Ovary (tissue), 7 donors: ENCODE measurements at regions not wholly inside any gene's neighbourhood (a gene's known extent, or its start where the extent isn't known, plus 50 kb on each side); places are given as distances from the start of the nearest gene placed in this dataset.

Source experiments
- DNase-seq, 5 donors: peaks; one replicate each; pipeline ENCODE4 v3.0.0-alpha.2; 2019 to 2020
- H3K27ac ChIP-seq, 2 donors: fragments of 200-600 bp; one replicate each; pipeline versions ENCODE4 v1.5.1 to v1.8.0; 2019 to 2022
- H3K27me3 ChIP-seq: fragments of 200-600 bp; one replicate; pipeline ENCODE4 v1.8.0; 2022
- H3K36me3 ChIP-seq: fragments of 200-600 bp; sonication (generic); one replicate; pipeline ENCODE4 v1.5.1; 2019
- H3K4me1 ChIP-seq: one replicate; pipeline ENCODE4 v1.8.1; 2013; ENCODE audit warnings: mild to moderate bottlenecking, moderate library complexity; ENCODE audit not compliant: insufficient read depth
- H3K4me3 ChIP-seq: fragments of 200-600 bp; sonication (generic); one replicate; pipeline ENCODE4 v1.5.1; 2017
- H3K9me3 ChIP-seq, 2 donors: fragments of 200-600 bp in 1 of 2; sonication (generic) in 1 of 2; one replicate each; pipeline versions ENCODE4 v1.5.1 to v1.8.1; 2013 to 2019; ENCODE audit warnings: mild to moderate bottlenecking in 1 of 2, moderate library complexity in 1 of 2
- EP300 ChIP-seq: sonication (generic); formaldehyde crosslinking; IDR thresholded peaks from one replicate; pipeline ENCODE4 v1.6.1; 2017; ENCODE audit warnings: antibody characterized with exemption
- POLR2A ChIP-seq: fragments of 450-650 bp; IDR thresholded peaks from one replicate; pipeline ENCODE4 v1.6.1; 2017; ENCODE audit warnings: antibody characterized with exemption, mild to moderate bottlenecking, moderate library complexity
- WGBS, 3 donors: extraction: QIAGEN DNeasy Blood & Tissue Kit in 1 of 3; methylation state at CpG; one replicate each; pipeline versions ENCODE4 v1.1.5 to v1.1.7; 2013 to 2017; 5-methylcytosine and 5-hydroxymethylcytosine counted together
- intact Hi-C, 4 donors: fragments of 100-400 bp; cut with DNase I; formaldehyde crosslinking; loops; one replicate each; pipeline versions ENCODE4 v1.11.0 to v1.15.1; 2022 to 2023
- TF ChIP-seq, protein P1 (sequence below), 3 donors: fragments of 450-650 bp in 2 of 3; fragments of 200-600 bp in 1 of 3; IDR thresholded peaks; one replicate each; pipeline versions ENCODE4 v1.5.1 to v1.8.0; 2016 to 2022; ENCODE audit warnings: antibody characterized with exemption in 3 of 3, mild to moderate bottlenecking in 1 of 3
- donor health status: DM: no; HTN: no; CAD: no; lungs with moderate emphysema.
- donor health status: DM: no; HTN: no; CAD: no.
- donor health status: Bipolar disorder and iron deficiency.
- donor health status: DM: no; HTN: no; CAD: no.
- donor health status: DM: yes; HTN: yes; CAD: no.

DNA sequence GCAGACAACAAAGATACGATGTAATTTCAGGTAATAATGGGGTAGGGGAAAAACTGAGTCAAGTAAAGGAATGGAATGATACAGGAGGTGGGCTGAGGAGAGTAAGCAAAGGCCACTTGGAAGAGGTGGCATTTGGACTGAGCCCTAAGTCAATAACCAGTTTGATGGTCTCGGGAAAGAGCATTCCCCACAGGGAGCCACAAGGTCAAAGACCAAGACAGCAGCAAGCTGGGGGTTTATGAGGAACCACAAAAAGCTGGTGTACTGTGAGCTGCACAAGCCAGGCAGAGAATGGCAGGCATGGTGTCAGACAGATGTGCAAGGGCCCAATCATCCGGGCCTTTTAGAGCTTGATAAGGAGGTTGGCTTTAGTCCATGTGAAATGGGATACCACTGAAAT is 98.7 kb downstream of the NOC3L start:
- H3K27ac ChIP-seq, result no peak overlapping the region
- H3K36me3 ChIP-seq, result no peaks in the 10 kb centered on the region
- WGBS, 3 donors, result 49 to 54% (median 53%) methylated on average over 3 of the region's 3 CpGs
- no peaks in the 10 kb centered on the region for H3K9me3 ChIP-seq
- no peaks in the 10 kb centered on the region for H3K27me3 ChIP-seq
- intact Hi-C loops, result no loop called here
- TF ChIP-seq, protein P1, sequence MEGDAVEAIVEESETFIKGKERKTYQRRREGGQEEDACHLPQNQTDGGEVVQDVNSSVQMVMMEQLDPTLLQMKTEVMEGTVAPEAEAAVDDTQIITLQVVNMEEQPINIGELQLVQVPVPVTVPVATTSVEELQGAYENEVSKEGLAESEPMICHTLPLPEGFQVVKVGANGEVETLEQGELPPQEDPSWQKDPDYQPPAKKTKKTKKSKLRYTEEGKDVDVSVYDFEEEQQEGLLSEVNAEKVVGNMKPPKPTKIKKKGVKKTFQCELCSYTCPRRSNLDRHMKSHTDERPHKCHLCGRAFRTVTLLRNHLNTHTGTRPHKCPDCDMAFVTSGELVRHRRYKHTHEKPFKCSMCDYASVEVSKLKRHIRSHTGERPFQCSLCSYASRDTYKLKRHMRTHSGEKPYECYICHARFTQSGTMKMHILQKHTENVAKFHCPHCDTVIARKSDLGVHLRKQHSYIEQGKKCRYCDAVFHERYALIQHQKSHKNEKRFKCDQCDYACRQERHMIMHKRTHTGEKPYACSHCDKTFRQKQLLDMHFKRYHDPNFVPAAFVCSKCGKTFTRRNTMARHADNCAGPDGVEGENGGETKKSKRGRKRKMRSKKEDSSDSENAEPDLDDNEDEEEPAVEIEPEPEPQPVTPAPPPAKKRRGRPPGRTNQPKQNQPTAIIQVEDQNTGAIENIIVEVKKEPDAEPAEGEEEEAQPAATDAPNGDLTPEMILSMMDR (IDR thresholded peaks at IDR 0.05), result no peak
- TF ChIP-seq POLR2A (no peak), EP300 (no peak)
- no peaks in the 10 kb centered on the region for H3K4me1 ChIP-seq
- no peak for DNase-seq
- H3K4me3 ChIP-seq, result no peak overlapping the region

DNA sequence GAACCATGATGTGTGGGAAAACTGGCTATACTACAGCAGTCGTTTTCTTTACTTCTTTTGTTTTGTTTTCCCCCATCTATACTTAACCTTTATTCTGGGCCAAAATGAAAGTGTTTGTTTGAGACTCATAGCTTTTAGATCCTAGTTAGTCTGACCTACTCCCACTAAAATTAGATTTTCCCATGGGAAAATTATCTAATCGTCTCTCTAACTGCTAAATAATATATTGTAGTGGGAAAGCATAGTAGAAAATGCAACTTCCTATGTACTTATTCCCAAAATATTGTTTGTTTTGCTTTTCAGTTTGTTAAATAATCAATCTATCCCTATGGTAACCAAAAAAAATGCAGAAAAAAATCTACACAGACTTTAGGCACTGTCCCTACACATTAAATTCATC is 96.6 kb downstream of the NOC3L start:
- Histone ChIP-seq H3K36me3 (no peaks in the 10 kb centered on the region), H3K4me3 (no peak overlapping the region), H3K27me3 (no peaks in the 10 kb centered on the region), H3K27ac (no peak overlapping the region), H3K4me1 (no peaks in the 10 kb centered on the region), H3K9me3 (no peaks in the 10 kb centered on the region)
- 8 to 14% (median 10%) methylated on average over 2 of the region's 2 CpGs for WGBS, 3 donors
- no peak for DNase-seq
- intact Hi-C loops, result no loop called here
- TF ChIP-seq POLR2A (no peak), EP300 (no peak)
- TF ChIP-seq, protein P1 (IDR thresholded peaks at IDR 0.05), result no peak

DNA sequence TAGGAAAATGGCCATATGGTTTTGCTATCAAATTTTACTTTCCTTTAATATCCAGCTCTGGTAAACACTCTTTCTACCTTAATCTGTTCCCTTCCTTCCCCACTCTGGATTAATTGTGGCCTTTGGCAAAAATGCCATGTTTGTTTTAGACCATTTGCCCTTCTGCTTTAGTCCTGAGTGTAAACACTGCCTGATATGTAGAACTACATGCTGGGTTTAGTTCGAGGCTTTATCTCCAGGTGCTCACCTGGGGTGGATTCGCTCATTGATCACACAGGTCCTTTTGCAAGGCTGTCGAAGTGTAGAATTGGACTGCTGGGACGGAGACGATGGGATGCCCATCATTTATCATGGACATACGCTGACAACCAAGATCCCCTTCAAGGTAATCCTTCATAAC is 94.1 kb downstream of the NOC3L start:
- no peak for DNase-seq
- no peaks in the 10 kb centered on the region for H3K4me1 ChIP-seq
- no peak overlapping the region for H3K27ac ChIP-seq
- 91 to 92% (median 91%) methylated on average over 6 of the region's 6 CpGs for WGBS, 3 donors
- H3K27me3 ChIP-seq, result no peaks in the 10 kb centered on the region
- TF ChIP-seq EP300 (no peak), POLR2A (no peak)
- TF ChIP-seq, protein P1 (IDR thresholded peaks at IDR 0.05), result no peak
- H3K9me3 ChIP-seq, result peaks cover 0 to 3% of the 10 kb centered on the region in 2 donors
- H3K4me3 ChIP-seq, result no peak overlapping the region
- H3K36me3 ChIP-seq, result no peaks in the 10 kb centered on the region
- intact Hi-C loops, result no loop called here

DNA sequence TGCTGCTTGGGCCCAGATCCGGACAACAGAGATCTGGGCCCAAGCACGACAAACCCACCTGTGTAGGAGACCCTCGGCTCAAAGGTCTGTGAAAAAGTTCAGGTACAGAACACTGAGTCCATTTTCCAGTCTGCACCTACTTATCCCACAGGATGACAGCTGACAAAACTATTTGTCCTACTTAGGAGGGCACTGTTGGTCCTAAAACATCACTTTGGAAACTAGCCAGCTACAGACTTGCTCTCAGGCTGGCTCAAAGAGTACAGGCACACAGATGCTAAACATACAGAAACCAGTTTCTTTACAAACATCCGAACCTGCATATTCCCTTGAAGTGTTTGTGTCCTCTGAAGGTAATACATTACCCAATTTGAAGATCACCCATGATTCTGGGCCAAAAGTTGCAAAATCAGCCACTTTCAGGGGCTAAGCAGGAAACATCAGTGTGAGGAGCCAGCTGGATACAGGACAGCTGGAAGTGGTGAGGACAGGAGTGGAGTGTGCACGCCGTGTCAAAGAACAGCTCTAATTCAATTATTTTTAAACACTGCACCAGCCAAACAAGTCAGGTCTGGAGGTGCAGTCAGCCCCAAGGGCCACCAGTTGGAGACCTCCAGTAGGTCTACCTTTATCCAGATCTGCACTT is 88.5 kb downstream of the NOC3L start:
- intact Hi-C loops, result no loop called here
- no peak overlapping the region for H3K4me3 ChIP-seq
- DNase-seq, result peak; percentile 36 to 72 (median 55)
- H3K27ac ChIP-seq, result no peak overlapping the region
- H3K36me3 ChIP-seq, result no peaks in the 10 kb centered on the region
- WGBS, 3 donors, result 52 to 55% (median 53%) methylated on average over 6 of the region's 6 CpGs
- H3K27me3 ChIP-seq, result no peaks in the 10 kb centered on the region
- TF ChIP-seq, protein P1 (IDR thresholded peaks at IDR 0.05), result no peak
- no peak for TF ChIP-seq EP300
- no peak for TF ChIP-seq POLR2A
- peaks cover 0 to 3% of the 10 kb centered on the region in 2 donors for H3K9me3 ChIP-seq
- peaks cover 8% of the 10 kb centered on the region for H3K4me1 ChIP-seq
